Stimulated activated CD4-positive, alpha-beta T cell treated with anti-CD3 and anti-CD28 coated beads, Interleukin-12 subunit alpha, Interleukin-12 subunit beta, amount 100 ng/mL, for 4 hours (primary cell): ENCODE measurements at regions not wholly inside any gene's neighbourhood (a gene's known extent, or its start where the extent isn't known, plus 50 kb on each side); places are given as distances from the start of the nearest gene placed in this dataset.
"Not testable (repeated sequence)": the region's sequence is repeated elsewhere in the genome, so short reads cannot be mapped to it uniquely, and the experiment has no call there.

Experiments
- DNase-seq: peaks from one replicate; pipeline ENCODE4 v3.0.0-alpha.2; 2020

DNA sequence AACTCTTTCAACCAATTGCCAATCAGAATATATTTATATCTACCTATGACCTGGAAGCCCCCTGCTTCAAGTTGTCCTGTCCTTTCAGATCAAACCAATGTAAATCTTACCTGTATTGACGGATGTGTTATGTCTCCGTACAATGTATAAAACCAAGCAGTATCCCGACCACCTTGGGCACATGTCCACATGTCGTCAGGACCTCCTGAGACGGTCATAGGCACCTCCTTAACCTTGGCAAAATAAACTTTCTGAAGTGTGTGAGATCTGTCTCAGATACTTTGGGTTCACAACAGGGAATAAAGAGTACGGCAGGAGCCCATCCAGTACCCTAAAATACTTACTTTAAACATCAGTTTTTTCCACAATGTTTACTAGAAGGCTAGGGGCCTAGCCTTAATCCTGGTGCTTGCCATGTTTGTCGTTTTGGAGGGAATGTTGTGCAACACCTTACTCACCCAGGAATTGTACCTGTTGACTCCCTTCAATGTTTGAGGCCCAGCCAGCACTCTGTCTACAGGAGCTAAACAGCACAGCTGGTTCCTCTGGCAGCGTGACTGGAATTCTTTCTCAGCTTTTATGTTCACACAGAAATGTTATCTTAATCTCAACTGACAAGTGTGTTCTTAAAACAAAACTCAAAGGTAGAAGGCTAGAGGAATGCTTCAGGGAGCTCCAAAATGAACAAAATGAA is 90.8 kb upstream of the USP25 start:
- DNase-seq = no peak

DNA sequence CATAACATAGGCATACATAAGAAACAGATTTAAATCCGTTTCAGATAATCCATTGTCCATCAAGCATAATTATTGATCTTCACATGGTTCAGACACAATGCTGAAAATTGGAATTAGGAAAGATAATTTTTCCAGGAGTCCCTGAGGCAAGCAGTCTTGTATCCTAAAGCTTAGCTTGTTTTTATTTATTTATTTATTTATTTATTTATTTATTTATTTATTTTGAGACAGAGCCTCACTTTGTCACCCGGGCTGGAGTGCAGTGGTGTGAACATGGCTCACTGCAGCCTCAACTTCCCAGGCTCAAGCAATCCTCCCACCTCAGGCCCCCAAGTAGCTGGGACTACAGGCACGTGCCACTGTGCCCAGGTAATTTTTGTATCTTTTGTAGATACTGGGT is 89.7 kb upstream of the USP25 start:
- not testable (repeated sequence) for DNase-seq

DNA sequence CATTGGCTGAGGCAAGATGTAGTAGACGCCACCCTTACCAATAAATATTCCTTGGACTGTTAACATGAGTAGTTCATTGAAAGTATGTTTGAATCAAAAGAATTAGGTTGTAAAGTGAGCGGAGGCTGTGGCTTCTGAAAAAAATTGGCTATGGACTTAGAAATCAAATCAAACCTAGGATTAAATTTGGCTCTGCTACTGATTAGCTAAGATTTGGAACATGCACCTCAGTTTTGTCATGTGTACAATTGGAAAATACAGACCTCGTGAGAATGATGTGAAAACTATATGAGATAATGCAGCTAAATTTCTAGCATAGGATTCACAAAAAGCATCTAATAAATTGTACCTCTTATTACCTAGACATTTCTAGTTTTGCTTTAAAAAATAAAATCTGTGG is 85.3 kb upstream of the USP25 start:
- DNase-seq = no peak

DNA sequence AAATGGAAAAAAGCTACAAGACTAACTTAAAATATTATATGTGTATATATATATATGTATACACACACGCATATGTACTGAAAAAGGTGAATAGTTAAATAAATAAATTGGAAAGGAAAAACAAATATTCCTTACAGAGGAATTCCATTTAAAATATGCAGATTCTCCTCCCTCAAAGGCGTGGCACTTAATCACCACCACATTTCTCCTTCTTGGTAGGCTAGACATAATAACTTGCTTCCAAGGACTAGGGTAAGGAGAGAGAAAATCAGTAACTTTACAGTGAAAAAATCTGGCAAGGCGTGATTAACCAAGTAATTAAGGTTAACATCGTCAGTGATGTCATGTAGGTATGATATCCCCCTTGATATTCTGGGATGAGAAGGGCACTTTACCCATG is 84.0 kb upstream of the USP25 start:
- no peak for DNase-seq

DNA sequence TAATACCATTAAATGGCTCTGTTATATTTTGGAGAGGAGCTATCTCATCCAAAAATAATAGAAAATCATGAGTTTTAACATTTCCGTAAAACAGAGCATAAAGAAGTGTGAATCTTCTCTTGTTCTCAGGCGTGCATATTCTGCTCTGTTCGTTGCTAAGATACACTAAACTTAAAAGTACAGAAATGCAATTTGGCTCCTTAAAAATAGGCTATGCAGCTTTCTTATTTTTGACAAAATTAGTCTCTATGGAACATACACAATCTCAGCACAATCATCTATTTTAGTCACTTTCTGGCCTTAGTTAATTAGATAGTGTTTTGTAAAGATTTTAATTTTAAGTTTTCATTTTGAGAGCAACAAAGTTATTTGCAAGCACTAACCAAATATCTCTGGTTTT is 79.0 kb upstream of the USP25 start:
- DNase-seq = no peak

DNA sequence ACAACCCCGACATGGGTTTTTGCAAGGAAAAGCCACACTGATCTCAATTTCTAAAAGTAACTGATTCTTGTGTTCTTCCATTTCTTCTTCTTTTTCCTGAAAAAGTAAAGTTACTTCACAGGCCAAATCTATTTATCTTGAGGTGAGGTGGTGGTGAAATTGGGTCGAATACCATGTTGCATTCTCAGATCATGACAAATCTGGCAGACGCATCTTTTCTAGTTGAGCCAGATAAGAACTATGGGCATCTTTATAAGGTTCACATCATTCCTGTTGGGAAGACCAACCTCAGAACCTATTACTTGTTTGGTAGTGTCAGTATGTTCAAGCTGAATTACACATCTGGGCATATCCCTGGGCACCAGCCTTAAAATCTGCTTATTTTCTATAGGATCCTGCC is 78.6 kb upstream of the USP25 start:
- DNase-seq = no peak

DNA sequence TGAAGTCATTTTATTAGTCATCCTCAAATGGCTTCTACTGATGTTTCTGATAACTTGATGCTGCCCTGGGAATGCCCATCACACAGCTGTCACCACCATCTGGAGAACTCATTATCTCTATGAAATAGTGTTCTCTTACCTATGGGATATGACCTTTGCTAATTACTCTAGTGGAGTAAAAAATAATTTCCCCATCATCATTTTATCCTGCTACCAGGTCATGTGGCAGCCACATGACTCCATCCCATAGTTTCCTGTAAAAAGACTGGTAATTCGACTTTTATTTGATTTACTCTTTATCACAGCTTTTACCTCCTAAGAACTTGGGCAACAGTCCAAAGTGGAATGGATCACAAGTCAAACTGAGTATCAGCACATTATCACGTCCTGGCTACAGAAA is 76.1 kb upstream of the USP25 start:
- DNase-seq = no peak

DNA sequence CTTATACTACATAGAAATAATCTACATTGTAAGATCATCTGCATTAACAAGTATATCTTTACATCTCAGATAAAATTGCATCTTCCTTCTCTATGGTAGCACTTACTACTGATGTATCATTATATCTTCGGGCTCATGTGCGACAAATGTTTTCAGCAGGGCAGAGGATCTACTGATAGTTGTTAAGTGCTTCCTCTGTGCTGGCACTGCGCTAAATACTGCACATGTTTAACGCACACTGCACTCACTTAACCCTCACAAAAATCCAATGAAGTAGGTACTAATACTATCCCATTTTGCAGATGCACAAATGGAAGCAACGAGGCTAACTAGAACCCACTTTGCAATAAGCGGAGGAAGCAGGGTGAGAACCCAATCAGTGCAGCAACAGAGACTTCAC is 75.6 kb upstream of the USP25 start:
- no peak for DNase-seq

DNA sequence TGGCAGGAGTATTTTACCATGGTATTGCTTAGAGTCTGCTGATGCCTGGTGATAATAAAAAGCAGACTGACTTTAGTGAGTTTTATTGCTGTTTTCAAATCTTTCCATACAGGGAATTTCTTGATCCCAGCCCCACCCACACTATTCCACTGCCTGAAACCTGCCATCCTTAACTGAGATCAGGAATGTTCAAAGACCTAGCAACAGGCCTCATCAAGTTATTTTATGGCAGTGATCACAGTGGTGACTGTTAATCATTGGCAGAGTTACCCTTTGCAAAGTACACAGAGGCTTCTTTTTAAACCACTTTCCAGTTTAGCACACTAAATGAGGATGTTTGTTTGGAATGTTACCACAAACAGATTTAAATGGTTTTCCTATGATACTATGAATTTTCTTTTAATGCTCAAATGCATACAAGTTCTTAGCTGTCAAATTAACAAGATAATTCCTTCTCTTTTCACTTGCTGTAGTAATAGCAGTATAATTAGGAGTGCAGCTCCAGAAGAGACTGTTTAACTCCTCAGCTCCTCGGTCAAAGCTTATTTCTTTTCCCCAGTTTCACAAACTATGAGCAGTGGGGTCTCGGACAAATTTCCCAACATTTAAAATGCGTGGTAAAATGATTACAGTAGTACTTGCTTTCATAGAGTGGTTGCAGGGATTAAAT is 69.9 kb upstream of the USP25 start:
- no peak for DNase-seq

DNA sequence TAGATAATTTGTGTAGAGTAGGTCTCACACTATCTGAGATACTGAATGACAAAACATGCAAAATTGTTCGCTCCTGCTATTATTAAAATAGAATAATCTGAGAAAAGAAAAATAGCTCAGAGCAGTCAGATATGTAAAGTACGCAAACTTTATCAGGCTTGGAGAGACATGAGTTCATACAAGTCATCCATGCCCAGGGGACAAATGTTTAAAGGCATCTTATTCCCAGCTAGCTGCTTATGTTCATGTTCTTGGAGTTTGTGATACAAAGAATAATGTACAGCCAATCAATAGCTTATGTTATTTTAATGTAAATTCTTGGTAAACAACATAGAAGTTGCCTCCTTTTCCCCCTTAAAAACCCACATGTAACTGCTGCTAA is 69.4 kb upstream of the USP25 start:
- no peak for DNase-seq

DNA sequence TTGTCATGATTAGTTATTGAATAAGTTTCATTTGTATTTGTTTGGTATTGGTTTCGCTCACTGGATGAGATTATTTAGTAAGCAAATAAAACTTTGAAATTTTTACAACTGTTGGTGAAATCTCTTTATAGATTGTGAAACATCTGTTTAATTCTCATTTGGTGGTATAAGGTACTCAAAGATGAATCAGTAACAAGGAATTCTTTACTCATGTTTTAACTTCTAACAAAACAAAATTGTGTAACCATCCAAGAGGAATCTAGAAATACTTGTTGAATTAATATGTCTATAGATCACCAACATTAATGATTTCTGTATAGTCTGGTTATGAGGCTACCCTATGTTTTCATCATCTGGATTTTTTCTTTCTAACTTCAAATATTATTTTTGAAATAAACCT is 62.8 kb upstream of the USP25 start:
- no peak for DNase-seq

DNA sequence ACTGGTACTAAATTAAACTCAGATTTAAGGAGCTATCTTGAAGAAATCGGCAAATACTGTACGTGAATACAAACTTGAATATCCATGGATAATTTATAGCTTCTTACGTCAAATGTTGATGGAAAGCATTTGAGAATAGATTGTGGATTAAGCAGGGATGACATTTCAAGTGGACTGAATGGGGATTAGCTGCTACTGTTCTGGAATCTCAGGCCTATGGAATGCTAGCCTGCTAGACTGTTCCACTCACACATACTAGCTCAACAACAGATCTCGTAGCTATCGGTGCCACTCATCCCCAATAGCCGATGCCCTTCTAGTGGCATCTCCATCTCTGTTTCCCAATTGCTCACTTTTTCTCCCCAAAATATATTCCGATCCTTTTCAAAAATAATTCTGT is 62.0 kb upstream of the USP25 start:
- no peak for DNase-seq

DNA sequence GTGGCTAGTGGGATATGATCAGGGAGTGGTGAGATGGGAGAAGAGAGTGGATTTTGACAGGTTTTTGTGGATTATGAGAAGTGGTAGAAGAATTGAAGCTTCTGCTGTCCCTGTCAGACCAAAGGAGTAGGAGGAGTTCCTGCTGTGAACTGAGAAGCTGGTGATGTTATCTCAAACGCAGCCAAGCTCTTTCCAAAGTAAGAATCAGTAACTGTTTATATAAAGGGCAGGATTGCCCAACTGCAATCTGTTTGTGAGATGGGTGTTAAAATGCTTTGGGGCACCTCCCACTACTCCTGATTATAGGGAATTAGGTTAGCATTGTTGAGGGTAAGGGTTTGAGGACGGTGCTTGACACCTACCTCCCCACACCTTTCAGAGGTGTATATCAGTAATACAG is 60.5 kb upstream of the USP25 start:
- DNase-seq = no peak

DNA sequence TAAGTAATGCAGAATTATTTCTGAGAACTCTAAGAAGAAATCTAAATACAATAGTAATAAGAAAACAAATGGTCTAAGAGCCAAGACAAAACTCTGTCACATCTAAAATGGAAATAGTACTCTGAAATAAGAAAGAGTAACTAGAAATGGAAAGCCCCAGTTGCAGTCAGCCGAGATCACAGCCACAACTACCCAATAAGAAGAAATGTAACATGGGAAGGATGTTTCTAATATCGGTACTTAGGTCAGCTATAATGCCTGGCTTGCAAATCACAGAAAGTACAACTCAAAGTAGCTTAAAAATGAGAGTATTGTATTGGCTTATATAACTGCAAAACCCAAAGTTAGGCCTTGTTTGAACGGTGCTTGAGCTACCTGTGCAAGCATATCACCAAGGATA is 58.6 kb upstream of the USP25 start:
- DNase-seq = no peak

DNA sequence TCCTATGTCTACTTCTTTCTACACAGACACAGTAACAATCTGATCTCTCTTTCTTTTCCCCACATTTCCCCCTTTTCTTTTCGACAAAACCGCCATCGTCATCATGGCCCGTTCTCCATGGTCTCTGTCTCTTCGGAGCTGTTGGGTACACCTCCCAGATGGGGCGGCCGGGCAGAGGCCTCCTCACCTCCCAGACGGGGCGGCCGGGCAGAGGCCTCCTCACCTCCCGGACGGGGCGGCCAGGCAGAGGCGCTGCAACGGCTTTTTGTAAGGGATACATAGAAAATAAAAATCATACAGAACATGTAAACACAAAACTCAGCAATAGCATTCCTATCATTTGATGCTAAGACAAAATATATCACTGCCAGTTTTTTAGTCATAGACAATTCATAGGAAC is 57.2 kb upstream of the USP25 start:
- not testable (repeated sequence) for DNase-seq

DNA sequence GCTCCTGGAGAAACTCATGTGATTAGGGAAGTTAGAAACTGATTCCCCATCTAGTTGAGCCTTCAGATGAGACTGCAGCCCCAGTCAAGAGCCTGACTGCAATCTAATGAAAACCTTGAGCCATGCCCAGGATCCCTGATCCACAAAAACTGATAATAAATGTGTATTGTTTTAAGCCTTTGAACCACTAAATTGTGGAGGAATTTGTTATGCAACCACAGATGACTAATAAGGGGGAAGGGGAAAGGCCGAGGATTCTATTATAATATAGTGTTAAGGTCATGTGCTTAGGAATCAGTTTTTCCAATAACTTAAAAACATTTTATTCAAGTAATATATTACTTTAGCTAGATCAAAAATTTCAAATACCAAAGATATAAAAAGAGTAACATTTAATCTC is 52.8 kb upstream of the USP25 start:
- DNase-seq = no peak

DNA sequence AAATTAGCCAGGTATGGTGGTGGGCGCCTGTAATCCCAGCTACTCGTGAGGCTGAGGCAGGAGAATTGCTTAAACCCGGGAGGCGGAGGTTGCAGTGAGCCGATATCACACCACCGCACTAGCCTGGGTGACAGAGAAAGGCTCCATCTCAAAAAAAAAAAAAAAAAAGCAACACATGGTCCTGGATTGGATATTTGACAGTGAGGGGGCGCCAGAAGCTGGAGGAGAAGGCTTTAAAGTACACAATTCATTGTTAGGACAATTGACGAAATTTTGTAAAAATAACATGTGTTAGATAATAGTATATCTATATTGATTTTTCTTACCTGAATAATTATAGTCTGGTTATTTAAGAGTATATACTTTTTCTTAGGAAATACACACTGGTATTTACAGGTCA is 50.2 kb upstream of the USP25 start:
- no peak for DNase-seq
